Sciatic nerve (tissue), 2 donors: ENCODE measurements at regions not wholly inside any gene's neighbourhood (a gene's known extent, or its start where the extent isn't known, plus 50 kb on each side); places are given as distances from the start of the nearest gene placed in this dataset.

Source experiments
- ATAC-seq: fragments of 200-7000 bp; cut with Tn5 transposase; one replicate; pipeline ENCODE4 v1.9.1; 2020; ENCODE audit warnings: mild to moderate bottlenecking, moderate library complexity
- DNase-seq: peaks from one replicate; pipeline ENCODE4 v3.0.0-alpha.2; 2020; ENCODE audit warnings: low spot score
- intact Hi-C: fragments of 100-400 bp; cut with DNase I; formaldehyde crosslinking; loops from one replicate; pipeline ENCODE4 v1.14.2; 2022
- donor health status: DM: no; HTN: no; CAD: no.
- donor health status: DM: no; HTN: no; CAD: no.

GRCh38 chr9:135020481-135021392 is 66.7 kb upstream of the OLFM1 start:
- DNase-seq (no peak), ATAC-seq (no peak)
- intact Hi-C loops, result no loop called here

GRCh38 chr9:135021393-135021789 is 66.1 kb upstream of the OLFM1 start:
- intact Hi-C loops, result no loop called here
- no peak for ATAC-seq
- DNase-seq, result no peak

GRCh38 chr9:135022191-135022870 is 65.1 kb upstream of the OLFM1 start:
- DNase-seq, result no peak
- no peak for ATAC-seq
- intact Hi-C loops, result no loop called here

- no peak for DNase-seq
- no peak for ATAC-seq
- intact Hi-C loops, result no loop called here
These were observed 64.2 kb upstream of the OLFM1 start for GRCh38 chr9:135023088-135023785.

GRCh38 chr9:135023786-135024405 is 63.6 kb upstream of the OLFM1 start:
- intact Hi-C loops, result no loop called here
- no peak for DNase-seq
- no peak for ATAC-seq

- intact Hi-C loops, result no loop called here
- ATAC-seq (no peak), DNase-seq (no peak)
These were observed 58.0 kb upstream of the OLFM1 start for GRCh38 chr9:135029463-135029862.

GRCh38 chr9:135029871-135030565 is 57.5 kb upstream of the OLFM1 start:
- intact Hi-C loops, result no loop called here
- ATAC-seq (no peak), DNase-seq (no peak)

- intact Hi-C loops, result no loop called here
- DNase-seq (no peak), ATAC-seq (no peak)
These were observed 56.8 kb upstream of the OLFM1 start for GRCh38 chr9:135030566-135031226.

GRCh38 chr9:135032041-135032835 is 55.2 kb upstream of the OLFM1 start:
- ATAC-seq (no peak), DNase-seq (peak; percentile 21)
- intact Hi-C loops, result no loop called here

GRCh38 chr9:135032868-135033460 is 54.5 kb upstream of the OLFM1 start:
- ATAC-seq (no peak), DNase-seq (peak; percentile 50)
- intact Hi-C loops, result no loop called here

GRCh38 chr9:135033487-135033886 is 54.0 kb upstream of the OLFM1 start:
- DNase-seq (peak; percentile 15), ATAC-seq (no peak)
- intact Hi-C loops, result no loop called here

- DNase-seq, result peak; percentile 49
- no peak for ATAC-seq
- intact Hi-C loops, result no loop called here
These were observed 53.4 kb upstream of the OLFM1 start for GRCh38 chr9:135034106-135034505.

- DNase-seq (peak; percentile 44), ATAC-seq (no peak)
- intact Hi-C loops, result no loop called here
These were observed 51.4 kb upstream of the OLFM1 start for GRCh38 chr9:135035781-135036760.

GRCh38 chr9:135036861-135037465 is 50.5 kb upstream of the OLFM1 start:
- no peak for ATAC-seq
- intact Hi-C loops, result no loop called here

GRCh38 chr9:135037521-135038250 is 49.8 kb upstream of the OLFM1 start:
- intact Hi-C loops, result no loop called here
- ATAC-seq, result no peak
- peak; percentile 30 for DNase-seq

More at GRCh38 chr9:135036861-135037465, 50.5 kb upstream of the OLFM1 start:
- DNase-seq, result peak; percentile 39
